22Rv1 (cell line): ENCODE measurements at regions not wholly inside any gene's neighbourhood (a gene's known extent, or its start where the extent isn't known, plus 50 kb on each side); places are given as distances from the start of the nearest gene placed in this dataset.

Experiments
- CTCF ChIP-seq: fragments of 450-650 bp; IDR thresholded peaks from 2 replicates; pipeline ENCODE4 v1.5.1; 2017; ENCODE audit warnings: mild to moderate bottlenecking
- ZFX ChIP-seq: fragments of 450-650 bp; IDR thresholded peaks from 2 replicates; pipeline ENCODE4 v1.6.1; 2017; ENCODE audit warnings: antibody characterized with exemption, borderline replicate concordance

- TF ChIP-seq CTCF (no peak), ZFX (no peak)
These were observed 218.5 kb downstream of the GBA3 start for GRCh38 chr4:22911285-22911684.
